ENCODE measurements at regions not wholly inside any gene's neighbourhood (a gene's known extent, or its start where the extent isn't known, plus 50 kb on each side); places are given as distances from the start of the nearest gene placed in this dataset.

DNA sequence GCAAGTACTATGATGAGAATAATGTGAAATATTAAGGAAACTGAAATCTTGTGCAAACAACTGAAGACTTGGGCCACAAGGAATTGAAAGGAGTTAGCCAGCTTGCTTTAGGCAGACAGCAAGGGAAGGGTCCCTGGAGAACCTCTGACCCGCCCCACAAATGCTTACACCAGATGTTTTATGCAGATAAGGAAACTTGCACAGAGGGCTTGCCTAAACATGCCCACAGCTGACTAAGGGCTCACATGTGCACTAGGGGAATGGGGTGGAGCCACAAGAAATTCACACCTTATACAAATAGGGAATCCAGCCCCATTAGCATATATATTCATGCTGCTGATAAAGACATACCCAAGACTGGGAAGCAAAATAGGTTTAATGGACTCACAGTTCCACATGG lies 86.1 kb upstream of the CYYR1 start:
- DNase-seq (no peak), ATAC-seq (no peak)
- WGBS, 3 donors = 50 to 61% (median 57%) methylated on average over 1 of the region's 1 CpG
- intact Hi-C loops (cut with DNase I) = no loop called here
- Histone ChIP-seq H3K9me3 (peaks cover 5% of the 10 kb centered on the region), H3K27ac (no peak overlapping the region), H3K36me3 (ENCODE audit: insufficient read depth in 1 of 2, low read depth in 1 of 2) (no peaks in the 10 kb centered on the region), H3K27me3 (ENCODE audit: insufficient read depth in 3 of 3, low read length in 2 of 3) (no peaks in the 10 kb centered on the region), H3K4me1 (no peaks in the 10 kb centered on the region), H3K4me3 (no peak overlapping the region)
- TF ChIP-seq CTCF (IDR thresholded peaks at IDR 0.05) = no peak

DNA sequence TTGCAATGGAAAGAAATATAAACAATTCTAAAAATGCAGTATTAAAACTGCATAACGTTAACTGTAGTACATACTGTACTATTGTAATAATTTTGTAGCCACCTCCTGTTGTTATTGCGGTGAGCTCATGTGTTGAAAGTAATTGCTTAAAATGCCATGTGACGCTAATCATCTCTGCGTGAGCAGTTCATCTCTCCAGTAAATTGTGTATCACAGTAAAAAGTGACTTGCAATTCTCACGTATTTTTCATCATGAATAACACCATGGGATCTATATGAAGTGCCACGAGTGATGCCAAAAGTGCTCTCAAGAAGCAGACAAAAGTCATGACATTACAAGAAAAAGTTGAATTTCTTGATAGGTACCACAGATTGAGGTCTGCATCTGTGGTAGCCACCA lies 82.4 kb upstream of the CYYR1 start:
- no peak for TF ChIP-seq CTCF (IDR thresholded peaks at IDR 0.05)
- Histone ChIP-seq H3K27me3 (ENCODE audit: insufficient read depth in 3 of 3, low read length in 2 of 3) (no peaks in the 10 kb centered on the region), H3K27ac (no peak overlapping the region), H3K4me3 (no peak overlapping the region), H3K9me3 (peaks cover 5% of the 10 kb centered on the region), H3K36me3 (ENCODE audit: insufficient read depth in 1 of 2, low read depth in 1 of 2) (no peaks in the 10 kb centered on the region), H3K4me1 (no peaks in the 10 kb centered on the region)
- ATAC-seq (no peak), DNase-seq (no peak)
- 75 to 83% (median 83%) methylated on average over 6 of the region's 6 CpGs for WGBS, 3 donors
- intact Hi-C loops (cut with DNase I) = no loop called here

DNA sequence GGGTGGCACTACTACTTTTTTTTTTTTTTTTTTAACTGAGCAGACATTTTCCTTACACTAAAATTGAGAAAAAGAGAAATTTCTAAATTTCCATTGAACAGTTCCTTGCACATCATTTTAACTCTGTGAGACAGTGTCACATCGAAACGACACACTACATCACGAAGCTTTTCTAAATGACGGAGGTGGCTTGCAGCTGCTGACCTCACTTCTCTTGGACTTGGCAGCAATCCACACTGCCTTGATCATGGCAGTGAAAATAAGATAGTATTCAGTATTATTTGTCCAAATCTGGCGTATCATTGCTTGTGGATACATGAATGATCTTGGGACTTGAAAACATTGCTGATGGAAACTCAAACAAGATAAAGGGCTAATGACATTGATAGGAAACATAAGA lies 80.3 kb upstream of the CYYR1 start:
- no peak for TF ChIP-seq CTCF (IDR thresholded peaks at IDR 0.05)
- no peaks in the 10 kb centered on the region for H3K36me3 ChIP-seq (ENCODE audit: insufficient read depth in 1 of 2, low read depth in 1 of 2)
- WGBS, 3 donors = 36 to 42% (median 38%) methylated on average over 5 of the region's 5 CpGs
- H3K27me3 ChIP-seq (ENCODE audit: insufficient read depth in 3 of 3, low read length in 2 of 3) = no peaks in the 10 kb centered on the region
- no peak overlapping the region for H3K27ac ChIP-seq
- H3K9me3 ChIP-seq = no peaks in the 10 kb centered on the region
- no peaks in the 10 kb centered on the region for H3K4me1 ChIP-seq
- ATAC-seq (no peak), DNase-seq (no peak)
- intact Hi-C loops (cut with DNase I) = no loop called here
- H3K4me3 ChIP-seq = no peak overlapping the region

DNA sequence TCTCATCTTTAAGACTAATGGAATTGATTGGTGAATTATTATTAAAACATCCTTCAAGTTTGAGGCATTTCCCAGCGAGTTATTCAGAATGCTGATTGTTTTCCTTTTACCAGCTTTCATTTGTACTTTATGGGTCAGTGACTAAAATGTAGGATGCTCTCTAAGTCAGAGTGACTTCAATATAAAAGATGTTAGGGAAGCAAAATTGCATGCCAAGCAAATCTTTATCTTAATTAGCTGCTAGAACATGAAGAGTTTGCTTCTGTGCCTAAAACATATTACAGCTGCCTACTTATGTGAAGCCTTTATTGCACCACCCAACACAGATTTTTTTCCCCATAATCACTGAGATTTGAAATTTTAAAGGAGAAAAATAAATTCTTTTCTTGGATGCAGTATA lies 79.8 kb upstream of the CYYR1 start:
- no peaks in the 10 kb centered on the region for H3K27me3 ChIP-seq (ENCODE audit: insufficient read depth in 3 of 3, low read length in 2 of 3)
- no peak overlapping the region for H3K27ac ChIP-seq
- intact Hi-C loops (cut with DNase I) = no loop called here
- H3K36me3 ChIP-seq (ENCODE audit: insufficient read depth in 1 of 2, low read depth in 1 of 2) = no peaks in the 10 kb centered on the region
- 49 to 72% (median 63%) methylated on average over 1 of the region's 1 CpG for WGBS, 3 donors
- no peak for TF ChIP-seq CTCF (IDR thresholded peaks at IDR 0.05)
- ATAC-seq = no peak
- H3K4me1 ChIP-seq = no peaks in the 10 kb centered on the region
- no peaks in the 10 kb centered on the region for H3K9me3 ChIP-seq
- no peak for DNase-seq
- H3K4me3 ChIP-seq = no peak overlapping the region

DNA sequence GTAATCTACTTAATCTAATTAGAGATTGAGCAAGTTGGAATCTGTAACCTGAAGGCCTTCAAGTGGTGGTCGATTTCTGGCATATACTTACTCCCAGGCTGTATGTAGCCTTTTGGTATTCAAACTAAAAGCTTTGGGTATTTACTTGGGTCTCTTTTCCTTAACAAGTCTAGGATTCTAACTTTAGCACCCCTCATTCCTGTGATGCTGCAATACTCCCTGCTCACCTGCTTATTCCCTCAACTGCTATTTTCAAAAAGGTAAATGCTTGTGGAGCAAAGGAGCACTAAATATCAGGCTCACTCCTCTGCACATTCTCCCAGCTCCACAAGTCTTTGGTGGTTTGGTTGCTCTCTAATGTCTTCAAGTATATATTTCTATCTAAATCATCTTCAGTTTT lies 68.0 kb upstream of the CYYR1 start:
- H3K36me3 ChIP-seq (ENCODE audit: insufficient read depth in 1 of 2, low read depth in 1 of 2) = no peaks in the 10 kb centered on the region
- TF ChIP-seq CTCF (IDR thresholded peaks at IDR 0.05) = no peak
- H3K27me3 ChIP-seq (ENCODE audit: insufficient read depth in 3 of 3, low read length in 2 of 3) = no peaks in the 10 kb centered on the region
- intact Hi-C loops (cut with DNase I) = no loop called here
- WGBS, 3 donors = 62 to 79% (median 68%) methylated on average over 1 of the region's 1 CpG
- no peaks in the 10 kb centered on the region for H3K9me3 ChIP-seq
- DNase-seq (no peak), ATAC-seq (no peak)
- H3K4me3 ChIP-seq = no peak overlapping the region
- no peak overlapping the region for H3K27ac ChIP-seq
- H3K4me1 ChIP-seq = no peaks in the 10 kb centered on the region

All from psoas muscle (tissue), 7 donors.